H9 (cell line): ENCODE measurements at regions not wholly inside any gene's neighbourhood (a gene's known extent, or its start where the extent isn't known, plus 50 kb on each side); places are given as distances from the start of the nearest gene placed in this dataset.
A peak's percentile ranks its signal among the peaks of the same experiment; 100 is the strongest.

ENCODE experiments used
- DNase-seq: peaks from one replicate; pipeline ENCODE4 v3.0.0-alpha.2; 2017
- H2AFZ ChIP-seq: one replicate; pipeline ENCODE4 v1.6.1; 2013; ENCODE audit warnings: mild to moderate bottlenecking, low read length, control low read depth, moderate library complexity
- H2AK5ac ChIP-seq: 2 replicates; pipeline ENCODE4 v1.6.1; 2013; ENCODE audit warnings: low read length, control low read depth, mixed read lengths; ENCODE audit not compliant: insufficient read length
- H2BK120ac ChIP-seq: one replicate; pipeline ENCODE4 v1.6.1; 2013; ENCODE audit warnings: low read depth, mild to moderate bottlenecking, low read length, control low read depth, inconsistent platforms; ENCODE audit not compliant: poor library complexity, severe bottlenecking
- H2BK12ac ChIP-seq: 2 replicates; pipeline ENCODE4 v1.6.1; 2013; ENCODE audit warnings: low read length, control low read depth, mixed read lengths, low read depth; ENCODE audit not compliant: insufficient read length
- H2BK15ac ChIP-seq: 2 replicates; pipeline ENCODE4 v1.6.1; 2013; ENCODE audit warnings: low read depth, low read length, control low read depth
- H2BK20ac ChIP-seq: one replicate; pipeline ENCODE4 v1.6.1; 2013; ENCODE audit warnings: low read depth, mild to moderate bottlenecking, low read length, control low read depth, inconsistent platforms; ENCODE audit not compliant: poor library complexity, severe bottlenecking
- H2BK5ac ChIP-seq: 2 replicates; pipeline ENCODE4 v1.6.1; 2013; ENCODE audit warnings: low read length, control low read depth, mixed read lengths; ENCODE audit not compliant: insufficient read length
- H3K14ac ChIP-seq: 2 replicates; pipeline ENCODE4 v1.6.1; 2013; ENCODE audit warnings: low read length, control low read depth; ENCODE audit not compliant: insufficient read depth
- H3K18ac ChIP-seq: 2 replicates; pipeline ENCODE4 v1.6.1; 2013; ENCODE audit warnings: low read depth, mild to moderate bottlenecking, mixed read lengths, low read length, control low read depth; ENCODE audit not compliant: insufficient read length
- H3K23ac ChIP-seq: 2 replicates; pipeline ENCODE4 v1.6.1; 2013; ENCODE audit warnings: low read length, control low read depth, mixed read lengths, low read depth; ENCODE audit not compliant: insufficient read length
- H3K23me2 ChIP-seq: 2 replicates; pipeline ENCODE4 v1.6.1; 2013; ENCODE audit warnings: low read depth, mild to moderate bottlenecking, mixed read lengths, low read length, control low read depth; ENCODE audit not compliant: insufficient read length, poor library complexity, severe bottlenecking
- H3K27ac ChIP-seq: 2 replicates; pipeline ENCODE4 v1.5.1; 2013; ENCODE audit warnings: low read length, control low read depth, mixed read lengths, low read depth; ENCODE audit not compliant: insufficient read length
- H3K27me3 ChIP-seq: 2 replicates; pipeline ENCODE4 v1.6.1; 2013; ENCODE audit warnings: low read length, control low read depth, inconsistent platforms; ENCODE audit not compliant: insufficient read depth
- H3K4ac ChIP-seq: 2 replicates; pipeline ENCODE4 v1.6.1; 2013; ENCODE audit warnings: low read depth, mild to moderate bottlenecking, control low read depth, inconsistent platforms, low read length, moderate library complexity
- H3K4me1 ChIP-seq: 2 replicates; pipeline ENCODE4 v1.6.1; 2013; ENCODE audit warnings: low read length, control low read depth, inconsistent platforms; ENCODE audit not compliant: insufficient read depth
- H3K4me2 ChIP-seq: 2 replicates; pipeline ENCODE4 v1.6.1; 2013; ENCODE audit warnings: low read length, control low read depth, mixed read lengths; ENCODE audit not compliant: insufficient read length, insufficient read depth
- H3K56ac ChIP-seq: 2 replicates; pipeline ENCODE4 v1.6.1; 2013; ENCODE audit warnings: low read depth, mild to moderate bottlenecking, mixed read lengths, low read length, control low read depth; ENCODE audit not compliant: insufficient read length
- H3K79me1 ChIP-seq: 2 replicates; pipeline ENCODE4 v1.6.1; 2013; ENCODE audit warnings: low read depth, mild to moderate bottlenecking, moderate library complexity, low read length, control low read depth, inconsistent platforms; ENCODE audit not compliant: insufficient read depth, poor library complexity, severe bottlenecking
- H3K79me2 ChIP-seq: 2 replicates; pipeline ENCODE4 v1.6.1; 2013; ENCODE audit warnings: low read length, control low read depth, inconsistent platforms; ENCODE audit not compliant: insufficient read depth
- H3K9ac ChIP-seq: 2 replicates; pipeline ENCODE4 v1.6.1; 2013; ENCODE audit warnings: low read length, control low read depth, mixed read lengths; ENCODE audit not compliant: insufficient read length; ENCODE audit errors: extremely low read depth
- H3K9me3 ChIP-seq: one replicate; pipeline ENCODE4 v1.6.1; 2013; ENCODE audit warnings: low read depth, low read length, inconsistent platforms; ENCODE audit not compliant: control insufficient read depth
- H3T11ph ChIP-seq: one replicate; pipeline ENCODE4 v1.6.1; 2013; ENCODE audit warnings: mild to moderate bottlenecking, low read length, control low read depth, inconsistent platforms
- H4K20me1 ChIP-seq: one replicate; pipeline ENCODE4 v1.6.1; 2013; ENCODE audit not compliant: control insufficient read depth, insufficient read length, insufficient read depth
- H4K5ac ChIP-seq: 2 replicates; pipeline ENCODE4 v1.6.1; 2013; ENCODE audit warnings: low read depth, mild to moderate bottlenecking, mixed read lengths, low read length, control low read depth; ENCODE audit not compliant: insufficient read length
- H4K8ac ChIP-seq: replicated peaks from 2 replicates; pipeline ENCODE4 v1.6.1; 2013; ENCODE audit warnings: low read length, control low read depth, mixed read lengths, low read depth; ENCODE audit not compliant: insufficient read length
- H4K91ac ChIP-seq: 2 replicates; pipeline ENCODE4 v1.6.1; 2013; ENCODE audit warnings: low read depth, mild to moderate bottlenecking, moderate library complexity, mixed read lengths, low read length, control low read depth; ENCODE audit not compliant: insufficient read length
- H3K27ac Mint-ChIP-seq, 3 experiments: 2 replicates in 2 of 3; 3 replicates in 1 of 3; pipeline ENCODE4 v1.8.0; 2020 to 2021; ENCODE audit warnings: mixed read lengths in 3 of 3, mild to moderate bottlenecking in 1 of 3, moderate library complexity in 1 of 3
- H3K27me3 Mint-ChIP-seq: 2 replicates; pipeline ENCODE4 v1.8.0; 2021; ENCODE audit warnings: low read depth, mild to moderate bottlenecking, moderate library complexity, mixed read lengths
- H3K36me3 Mint-ChIP-seq, 3 experiments: 2 replicates in 2 of 3; 3 replicates in 1 of 3; pipeline ENCODE4 v1.8.0; 2020 to 2021; ENCODE audit warnings: low read depth in 3 of 3, mixed read lengths in 3 of 3; ENCODE audit not compliant: insufficient read depth in 1 of 3
- H3K4me1 Mint-ChIP-seq, 2 experiments: 2 replicates each; pipeline ENCODE4 v1.8.0; 2020; ENCODE audit warnings: mixed read lengths in 2 of 2
- H3K4me3 Mint-ChIP-seq, 2 experiments: 2 replicates in 1 of 2; 3 replicates in 1 of 2; pipeline ENCODE4 v1.8.0; 2020 to 2021; ENCODE audit warnings: mild to moderate bottlenecking in 2 of 2, mixed read lengths in 2 of 2, moderate library complexity in 1 of 2
- H3K9me3 Mint-ChIP-seq, 2 experiments: 2 replicates in 1 of 2; 3 replicates in 1 of 2; pipeline ENCODE4 v1.8.0; 2020; ENCODE audit warnings: mild to moderate bottlenecking in 2 of 2, mixed read lengths in 2 of 2, moderate library complexity in 1 of 2
- WGBS: extraction: QIAGEN DNeasy Blood & Tissue Kit; methylation state at CpG from one replicate; pipeline ENCODE4 v1.1.7; 2013; ENCODE audit warnings: missing lambda C conversion rate, low lambda C conversion rate, mixed read lengths; ENCODE audit not compliant: insufficient read length; ENCODE audit errors: extremely low coverage; 5-methylcytosine and 5-hydroxymethylcytosine counted together
- TF ChIP-seq, protein P1 (sequence below): fragments of 200-600 bp; sonication (generic); conservative IDR thresholded peaks from 3 replicates; pipeline ENCODE4 v1.8.0; 2021; ENCODE audit warnings: antibody characterized with exemption, mild to moderate bottlenecking

DNA sequence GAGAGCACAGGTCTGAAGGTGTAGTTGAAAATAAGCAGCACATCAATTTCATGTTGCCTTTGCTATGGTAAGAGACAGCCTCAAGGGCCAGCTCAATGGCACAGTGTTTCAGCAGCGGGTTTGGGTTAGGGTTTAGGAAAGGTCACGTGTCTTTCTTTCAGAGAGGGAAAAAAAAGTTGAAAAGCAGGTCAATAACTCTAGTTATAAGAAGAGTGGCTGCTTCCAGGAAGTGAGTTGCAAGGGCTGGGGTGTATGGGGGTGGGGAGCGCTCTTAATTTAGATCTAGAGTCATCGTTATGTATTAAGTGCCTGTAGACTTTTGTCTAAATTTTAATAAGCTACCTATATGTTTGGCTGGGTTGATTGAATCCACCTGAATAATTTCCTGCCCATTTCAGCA lies 118.5 kb upstream of the SPAG17 start:
- Histone ChIP-seq H3K9me3 (no peaks in the 10 kb centered on the region), H3T11ph (no peak overlapping the region), H3K4ac (no peak overlapping the region), H2BK20ac (no peak overlapping the region), H3K27ac (no peak overlapping the region), H4K5ac (no peak overlapping the region), H2BK12ac (no peak overlapping the region), H3K79me1 (no peaks in the 10 kb centered on the region), H3K9ac (no peak overlapping the region), H2AFZ (no peak overlapping the region), H4K20me1 (no peaks in the 10 kb centered on the region), H3K4me2 (no peak overlapping the region), H4K91ac (no peak overlapping the region), H2BK5ac (no peak overlapping the region), H3K14ac (no peak overlapping the region), H2BK120ac (no peak overlapping the region), H3K79me2 (no peaks in the 10 kb centered on the region), H3K23me2 (no peaks in the 10 kb centered on the region), H2BK15ac (no peak overlapping the region), H3K4me1 (peaks cover 5% of the 10 kb centered on the region; the same call in 1 of the 2 replicates), H4K8ac (no peak overlapping the region), H2AK5ac (no peak overlapping the region), H3K56ac (no peak overlapping the region), H3K18ac (no peak overlapping the region), H3K27me3 (no peaks in the 10 kb centered on the region), H3K23ac (no peak overlapping the region)
- Mint-ChIP-seq H3K4me3 (no peak overlapping the region), H3K27me3 (no peaks in the 10 kb centered on the region; the same call in 1 of the 2 replicates), H3K9me3 (no peaks in the 10 kb centered on the region; a peak in 1 of 5 replicates), H3K4me1 (peaks cover 40 to 47% of the 10 kb centered on the region in 2 experiments), H3K27ac (peak overlapping the region in 1 of 3 experiments; percentile 35; a peak in 2 of 7 replicates), H3K36me3 (no peaks in the 10 kb centered on the region)
- no CpG with 5 or more reads among the region's 4 CpGs for WGBS
- TF ChIP-seq, protein P1, sequence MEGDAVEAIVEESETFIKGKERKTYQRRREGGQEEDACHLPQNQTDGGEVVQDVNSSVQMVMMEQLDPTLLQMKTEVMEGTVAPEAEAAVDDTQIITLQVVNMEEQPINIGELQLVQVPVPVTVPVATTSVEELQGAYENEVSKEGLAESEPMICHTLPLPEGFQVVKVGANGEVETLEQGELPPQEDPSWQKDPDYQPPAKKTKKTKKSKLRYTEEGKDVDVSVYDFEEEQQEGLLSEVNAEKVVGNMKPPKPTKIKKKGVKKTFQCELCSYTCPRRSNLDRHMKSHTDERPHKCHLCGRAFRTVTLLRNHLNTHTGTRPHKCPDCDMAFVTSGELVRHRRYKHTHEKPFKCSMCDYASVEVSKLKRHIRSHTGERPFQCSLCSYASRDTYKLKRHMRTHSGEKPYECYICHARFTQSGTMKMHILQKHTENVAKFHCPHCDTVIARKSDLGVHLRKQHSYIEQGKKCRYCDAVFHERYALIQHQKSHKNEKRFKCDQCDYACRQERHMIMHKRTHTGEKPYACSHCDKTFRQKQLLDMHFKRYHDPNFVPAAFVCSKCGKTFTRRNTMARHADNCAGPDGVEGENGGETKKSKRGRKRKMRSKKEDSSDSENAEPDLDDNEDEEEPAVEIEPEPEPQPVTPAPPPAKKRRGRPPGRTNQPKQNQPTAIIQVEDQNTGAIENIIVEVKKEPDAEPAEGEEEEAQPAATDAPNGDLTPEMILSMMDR: no peak
- DNase-seq: no peak
